SU-DHL-6 (cell line): ENCODE measurements at regions not wholly inside any gene's neighbourhood (a gene's known extent, or its start where the extent isn't known, plus 50 kb on each side); places are given as distances from the start of the nearest gene placed in this dataset.

Experiments
- CTCF ChIP-seq: fragments of 200-600 bp; sonication (generic); IDR thresholded peaks from one replicate; pipeline ENCODE4 v1.5.1; 2017; ENCODE audit warnings: antibody characterized with exemption, mild to moderate bottlenecking, low read length, moderate library complexity; ENCODE audit not compliant: insufficient read depth, poor library complexity, severe bottlenecking
- EZH2phosphoT487 ChIP-seq: fragments of 200-600 bp; sonication (generic), shearing (Covaris generic); conservative IDR thresholded peaks from 2 replicates; pipeline ENCODE4 v1.6.1; 2018; ENCODE audit warnings: mild to moderate bottlenecking, antibody characterized with exemption, low read length, moderate library complexity, mixed read lengths

DNA sequence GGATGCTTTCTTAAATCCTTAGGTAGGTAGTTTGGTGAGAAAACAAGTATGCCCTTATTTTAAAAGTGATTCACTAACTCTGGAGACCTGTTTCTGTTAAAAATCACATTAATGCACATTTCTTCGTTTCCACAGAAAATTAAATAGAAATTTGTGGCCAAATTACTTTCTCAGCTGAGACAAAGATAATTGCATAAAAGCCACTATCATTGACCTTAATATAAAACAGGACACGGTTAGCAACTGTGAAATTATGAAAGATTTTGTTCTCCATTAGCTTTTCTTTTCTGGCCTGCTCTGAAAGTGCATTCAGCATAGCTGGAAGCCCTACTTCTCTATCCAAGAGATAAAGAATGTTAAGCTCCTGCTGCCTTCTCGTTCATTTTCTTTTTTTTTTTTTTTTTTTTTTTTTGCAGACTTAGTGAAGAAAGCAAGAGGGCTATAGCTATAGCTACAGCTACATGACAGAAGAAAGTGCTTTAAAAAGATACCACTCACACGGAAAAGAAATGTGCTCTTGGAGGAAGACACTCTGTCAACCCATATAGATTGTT is 576.9 kb downstream of the OTOL1 start:
- TF ChIP-seq CTCF (no peak), EZH2phosphoT487 (no peak)
